GM21423 (cell line): ENCODE measurements at regions not wholly inside any gene's neighbourhood (a gene's known extent, or its start where the extent isn't known, plus 50 kb on each side); places are given as distances from the start of the nearest gene placed in this dataset.
"Not testable (repeated sequence)": the region's sequence is repeated elsewhere in the genome, so short reads cannot be mapped to it uniquely, and the experiment has no call there.

ENCODE experiments used
- ATAC-seq: cut with Tn5 transposase; IDR thresholded peaks from one replicate; pipeline ENCODE4 v1.9.1; 2021; ENCODE audit warnings: mild to moderate bottlenecking, moderate library complexity; ENCODE audit not compliant: unreplicated experiment

DNA sequence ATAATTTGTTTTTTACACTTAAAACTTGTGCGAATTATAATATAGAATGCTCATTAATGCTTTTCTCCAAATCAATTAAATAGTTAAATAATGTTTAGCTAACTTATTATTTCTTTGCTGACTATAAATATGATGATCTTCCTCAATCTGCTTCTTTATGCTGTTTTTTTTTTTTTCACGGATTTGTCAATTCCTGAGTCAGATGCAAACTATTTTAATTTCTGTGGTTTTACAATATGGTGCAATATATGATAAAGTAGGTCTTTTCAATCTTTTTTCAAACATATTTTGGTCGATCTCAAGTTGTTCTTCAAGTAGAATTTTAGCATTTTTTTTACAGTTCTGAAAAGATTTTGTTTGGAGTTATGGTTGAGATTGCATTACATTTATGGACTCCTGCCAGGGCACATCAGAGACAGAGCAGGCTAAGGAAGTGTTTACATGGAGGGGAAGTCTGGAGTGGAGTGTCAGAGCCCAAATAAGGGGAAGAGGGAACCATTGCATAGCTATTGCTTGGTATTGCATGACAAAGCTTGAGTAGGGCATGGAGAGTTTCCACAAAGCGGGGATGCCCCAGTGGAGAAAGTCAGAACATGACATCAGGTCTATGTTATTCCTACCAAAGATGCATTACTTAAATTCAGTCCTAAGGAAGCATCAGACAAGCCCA is 204.4 kb downstream of the OTUD1 start:
- ATAC-seq, result no peak

DNA sequence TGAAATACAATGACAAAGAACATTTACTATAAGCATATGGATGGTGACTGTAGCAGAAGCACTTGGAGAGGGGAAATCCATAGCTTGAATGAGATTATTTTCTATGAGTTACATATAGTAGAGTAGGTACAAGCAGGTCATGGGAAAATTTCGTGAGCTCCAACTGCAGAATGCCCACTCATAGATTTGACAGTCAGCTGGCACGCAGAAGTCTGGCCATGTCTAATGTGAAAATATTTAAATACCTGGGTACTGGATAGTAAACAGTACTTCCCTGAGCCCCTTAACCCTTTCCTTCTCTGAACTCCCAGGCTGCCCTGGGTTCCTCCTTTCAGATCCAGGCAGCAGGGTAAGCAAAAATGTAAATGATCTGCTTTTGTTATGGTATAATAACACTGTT is 209.7 kb downstream of the OTUD1 start:
- no peak for ATAC-seq

DNA sequence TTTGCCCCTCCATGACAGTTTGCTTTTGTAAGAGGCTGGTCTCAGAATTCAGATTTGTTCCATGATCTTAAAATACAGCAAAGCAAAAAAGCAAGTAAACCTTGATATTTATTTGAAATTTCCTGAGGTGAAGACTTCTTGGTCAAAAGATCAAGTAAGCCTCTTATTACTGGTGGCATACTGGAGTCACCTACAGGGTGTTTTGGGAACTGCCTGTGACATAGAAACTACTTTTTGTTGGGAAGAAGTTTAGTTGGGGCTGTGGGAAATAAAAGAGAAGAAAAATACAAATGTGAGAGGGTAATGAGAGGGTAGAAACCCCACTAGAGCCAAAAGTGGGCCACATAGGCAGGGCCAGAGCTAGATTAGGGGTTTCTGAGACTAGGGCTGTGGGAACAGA is 217.9 kb downstream of the OTUD1 start:
- ATAC-seq, result no peak

DNA sequence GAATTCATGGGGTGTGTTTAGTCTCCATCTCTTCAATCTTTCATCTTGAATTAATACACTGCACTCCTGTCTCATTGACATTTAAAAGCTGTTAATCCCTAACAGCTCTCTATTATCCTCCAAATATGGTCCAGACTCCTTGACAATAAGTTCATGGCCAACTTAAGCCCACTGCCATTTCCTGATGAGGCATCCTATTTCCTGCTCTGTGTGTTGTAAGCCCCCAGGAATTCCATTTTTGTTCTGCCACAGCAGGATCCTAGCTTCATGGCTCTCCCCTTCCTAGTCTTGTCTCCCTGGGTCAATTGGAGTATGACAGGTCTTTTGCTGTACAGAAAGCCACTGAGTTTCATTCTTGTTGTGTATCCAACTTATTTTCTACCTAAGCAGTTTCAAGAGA is 218.8 kb downstream of the OTUD1 start:
- no peak for ATAC-seq

DNA sequence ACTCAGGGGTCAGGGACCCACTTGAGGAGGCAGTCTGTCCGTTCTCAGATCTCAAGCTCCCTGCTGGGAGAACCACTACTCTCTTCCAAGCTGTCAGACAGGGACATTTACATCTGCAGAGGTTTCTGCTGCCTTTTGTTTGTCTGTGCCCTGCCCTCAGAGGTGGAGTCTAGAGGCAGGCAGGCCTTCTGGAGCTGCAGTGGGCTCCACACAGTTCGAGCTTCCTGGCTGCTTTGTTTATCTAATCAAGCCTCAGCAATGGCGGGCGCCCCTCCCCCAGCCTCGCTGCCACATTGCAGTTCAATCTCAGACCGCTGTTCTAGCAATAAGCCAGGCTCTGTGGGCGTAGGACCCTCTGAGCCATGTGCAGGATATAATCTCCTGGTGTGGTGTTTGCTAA is 233.0 kb downstream of the OTUD1 start:
- not testable (repeated sequence) for ATAC-seq

DNA sequence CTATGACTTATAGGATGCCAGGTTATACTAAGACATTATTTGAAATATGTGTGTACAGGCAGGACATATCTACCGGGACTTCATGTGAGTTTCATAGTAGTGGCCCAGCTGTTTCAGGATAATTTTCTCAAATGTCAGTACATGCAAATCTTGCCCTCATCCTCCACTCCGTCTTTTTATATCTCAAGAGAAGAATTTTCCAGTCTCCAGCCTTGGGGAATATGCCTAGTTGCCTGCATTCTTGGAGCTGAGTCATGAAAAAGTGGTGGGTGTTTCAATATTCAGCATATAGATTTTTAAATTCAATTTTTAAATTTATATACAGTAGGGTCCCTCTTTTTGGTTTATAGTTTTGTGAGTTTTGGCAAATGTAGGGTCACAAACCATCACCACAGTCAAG is 236.7 kb downstream of the OTUD1 start:
- no peak for ATAC-seq

DNA sequence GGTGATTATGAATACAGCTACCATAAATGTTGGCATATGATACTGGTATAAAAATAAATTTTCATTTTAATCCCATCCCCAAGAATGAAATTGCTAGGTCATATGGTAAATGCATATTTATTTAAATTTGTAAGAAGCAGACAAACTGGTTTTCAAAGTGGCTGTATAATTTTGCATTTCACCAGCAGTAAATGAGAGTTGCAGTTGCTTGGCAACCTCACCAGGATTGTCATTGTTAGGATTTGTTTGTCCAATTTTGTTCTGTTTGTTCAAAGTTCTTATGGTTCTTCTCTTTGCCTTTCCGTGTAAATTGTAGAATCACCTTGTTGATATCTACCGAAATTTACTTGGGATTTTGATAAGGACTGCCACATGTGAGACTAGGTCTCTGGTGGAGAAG is 237.4 kb downstream of the OTUD1 start:
- no peak for ATAC-seq

DNA sequence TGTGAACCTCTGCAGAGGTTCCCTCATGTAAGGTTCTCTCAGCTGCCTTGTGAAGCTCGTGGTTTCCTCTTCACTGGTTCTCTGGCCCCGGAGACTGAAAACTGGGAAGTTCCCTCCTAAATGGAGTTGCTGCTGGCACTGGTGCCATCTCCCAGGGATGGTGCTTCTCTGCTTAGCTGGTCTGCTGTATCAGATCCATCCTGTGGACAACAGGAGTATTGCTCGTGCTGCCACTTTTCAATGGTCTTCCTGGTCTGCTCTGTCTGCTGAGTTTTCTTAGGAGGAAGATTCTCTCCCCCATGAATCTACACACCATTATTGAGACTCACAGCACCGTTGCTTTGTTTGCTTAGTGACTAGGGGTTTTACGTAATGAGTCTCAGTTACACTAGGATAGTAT is 247.8 kb downstream of the OTUD1 start:
- ATAC-seq, result no peak

DNA sequence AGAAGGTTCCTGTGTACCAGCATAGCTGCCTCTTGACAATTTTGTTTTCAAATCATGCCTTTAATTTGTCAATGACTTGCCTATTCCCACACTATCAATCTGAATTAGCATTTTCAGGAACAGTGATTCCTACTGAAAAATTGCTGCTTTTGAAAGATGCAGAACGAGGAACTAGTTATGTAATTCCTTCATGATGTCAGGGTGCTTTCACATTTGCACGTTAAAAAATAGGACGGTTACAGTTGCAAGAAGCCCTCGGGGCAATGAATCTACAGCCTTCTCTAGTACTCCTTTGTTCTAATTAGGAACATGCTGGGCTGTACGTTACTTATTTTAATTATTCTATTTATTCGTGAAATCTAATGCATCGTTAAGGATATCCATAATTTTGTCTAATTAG is 253.9 kb downstream of the OTUD1 start:
- ATAC-seq, result no peak

DNA sequence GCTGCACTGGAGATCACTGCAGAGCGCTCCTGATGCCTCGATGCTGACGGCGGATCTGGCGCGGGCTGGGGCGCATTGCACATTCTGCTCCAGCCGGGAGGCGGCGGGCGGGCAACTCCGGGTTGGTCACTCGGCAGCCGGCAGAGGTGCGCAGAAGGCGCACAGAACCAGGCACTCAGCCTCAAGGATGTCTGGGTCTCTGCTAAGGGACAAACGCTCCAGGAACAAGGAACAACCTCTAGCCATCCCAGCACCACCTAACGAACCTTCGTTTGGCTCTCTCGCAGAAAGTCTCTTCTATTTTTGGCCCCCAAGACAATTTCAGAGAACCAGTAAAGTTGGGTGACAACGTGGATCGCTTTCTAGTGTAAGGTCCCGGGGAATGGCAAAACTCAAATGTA is 254.6 kb downstream of the OTUD1 start:
- no peak for ATAC-seq

DNA sequence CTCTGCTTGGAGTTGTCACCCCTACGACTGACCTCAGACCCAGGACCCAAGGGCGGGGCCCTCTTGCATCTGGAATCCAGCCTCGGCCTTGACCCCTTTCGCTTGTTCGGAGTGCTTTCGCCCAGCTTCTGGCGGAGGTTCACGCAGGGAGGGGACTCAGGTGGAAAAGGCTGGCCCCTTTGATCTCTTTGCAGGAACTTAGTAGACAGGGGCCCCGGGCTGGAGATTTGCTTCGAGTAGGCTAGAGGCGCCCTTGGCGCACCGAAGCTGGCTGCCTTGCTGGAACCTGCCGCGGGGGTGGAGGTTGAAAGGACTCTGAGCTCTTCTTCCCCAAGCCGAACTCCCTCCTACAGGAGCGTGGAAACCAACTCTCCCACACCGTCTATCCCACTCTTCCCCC is 255.1 kb downstream of the OTUD1 start:
- no peak for ATAC-seq

DNA sequence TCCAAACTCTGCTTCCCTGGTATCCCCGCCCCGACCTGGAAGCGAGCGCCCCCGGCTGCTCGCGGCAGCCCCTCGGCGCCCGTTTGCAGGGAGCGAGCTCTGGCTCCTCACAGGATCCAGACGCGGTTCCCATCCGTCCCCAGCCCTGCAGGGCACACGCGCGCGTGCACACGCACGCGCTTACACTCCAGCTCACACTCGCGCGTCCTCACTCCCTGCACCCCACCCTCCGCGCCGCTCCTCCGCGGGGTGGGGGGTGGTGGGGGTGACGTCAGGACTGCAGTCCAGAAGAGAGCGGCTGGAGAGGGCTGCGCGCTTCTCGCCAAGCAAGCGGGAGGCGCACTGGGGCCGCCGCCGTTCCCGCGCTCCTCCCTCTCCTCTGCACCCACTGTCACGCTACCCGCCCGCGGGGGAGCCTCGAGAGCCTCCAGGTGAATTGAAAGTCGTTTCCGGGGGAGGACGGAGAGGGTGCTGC is 255.6 kb downstream of the OTUD1 start:
- no peak for ATAC-seq

DNA sequence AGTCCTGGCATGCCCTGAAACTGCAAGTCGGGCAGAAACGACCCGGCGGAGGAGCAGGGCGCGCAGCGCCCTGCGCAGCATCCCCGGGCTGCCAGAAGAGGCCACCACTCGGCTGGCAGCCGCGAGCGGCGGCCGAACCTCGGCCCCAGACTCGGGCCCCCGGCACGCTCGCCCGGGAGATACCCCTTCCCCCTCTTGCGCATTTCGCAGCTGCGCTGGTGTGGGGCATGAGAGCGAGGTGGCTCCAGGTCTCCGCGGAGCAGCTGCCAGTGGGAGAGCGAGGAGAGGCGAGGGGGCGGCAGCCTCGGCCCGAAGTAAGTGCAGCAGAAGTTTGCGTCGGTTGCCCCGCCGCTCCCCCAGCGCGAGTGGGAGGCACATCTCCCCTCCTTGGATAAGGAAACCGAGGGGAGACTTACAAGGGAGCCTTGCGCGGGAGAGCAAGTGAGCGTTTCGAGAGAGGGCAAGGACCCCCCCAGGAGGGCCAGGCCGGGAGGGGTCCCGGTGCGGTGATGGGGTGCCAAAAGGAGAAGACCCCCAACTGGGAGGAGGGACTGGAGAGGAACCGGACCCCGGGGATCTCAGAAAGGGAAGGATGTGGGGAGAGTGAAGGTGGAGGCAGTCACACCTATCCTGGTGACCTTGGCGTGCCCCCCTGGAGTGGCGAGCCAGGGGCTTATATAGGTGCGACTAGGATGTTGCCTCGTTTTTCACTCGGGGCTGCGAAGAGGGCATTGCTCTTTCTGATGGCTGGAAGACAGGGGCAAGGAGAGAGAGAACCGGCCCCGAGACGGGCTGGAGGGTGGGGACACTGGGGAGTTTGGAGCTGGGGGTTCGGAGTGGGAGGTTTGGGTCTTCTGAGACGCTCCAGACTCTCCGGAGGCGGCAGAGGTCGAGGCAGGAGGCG is 256.3 kb downstream of the OTUD1 start:
- ATAC-seq, result no peak

DNA sequence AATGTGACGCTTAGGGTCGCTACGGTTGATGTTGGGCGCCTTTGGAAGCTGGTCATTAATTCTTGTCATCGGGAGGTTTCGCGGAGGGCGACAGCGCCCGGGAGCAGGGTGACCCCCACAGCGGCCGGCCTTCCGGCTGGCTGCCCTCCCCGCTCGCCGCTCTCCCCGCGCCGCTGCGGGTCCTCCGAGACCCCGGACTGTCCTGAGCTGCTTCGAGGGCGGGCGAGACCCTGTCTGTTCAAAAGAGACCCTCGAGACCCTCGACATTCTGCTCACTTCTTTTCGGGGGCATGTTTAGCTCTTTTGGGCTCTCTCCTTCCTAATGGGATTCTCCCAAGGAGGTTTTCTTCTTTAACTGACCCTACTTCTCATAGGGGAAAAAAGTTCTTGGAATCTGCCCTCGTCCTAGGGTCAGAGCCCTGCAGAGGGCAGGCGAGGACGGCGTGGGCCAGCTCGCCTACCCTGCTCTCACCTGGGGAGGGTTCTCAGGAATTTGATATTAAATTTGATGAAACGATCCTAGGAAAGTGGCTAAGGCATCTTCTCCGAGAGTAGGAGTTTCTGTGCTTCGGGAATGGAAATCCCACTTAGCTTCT is 257.0 kb downstream of the OTUD1 start:
- ATAC-seq, result no peak

DNA sequence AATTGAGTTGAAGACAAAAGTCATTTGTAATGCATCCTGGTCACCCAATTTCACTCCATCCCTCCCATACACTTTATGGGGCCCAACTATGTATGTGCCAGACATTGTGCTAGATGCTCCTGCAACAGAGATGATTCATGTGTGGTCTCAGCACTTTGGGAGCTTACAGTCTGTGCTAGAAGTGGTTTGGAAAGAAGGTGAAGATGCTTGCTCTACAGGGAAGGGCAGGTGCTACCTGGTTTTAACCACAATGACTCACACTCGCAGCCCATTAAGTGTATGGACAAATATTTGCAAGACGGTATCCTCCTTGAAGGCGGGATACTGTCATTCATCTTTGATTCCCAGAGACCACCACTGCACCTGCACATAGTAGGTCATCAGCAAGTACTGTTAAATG is 257.6 kb downstream of the OTUD1 start:
- no peak for ATAC-seq

DNA sequence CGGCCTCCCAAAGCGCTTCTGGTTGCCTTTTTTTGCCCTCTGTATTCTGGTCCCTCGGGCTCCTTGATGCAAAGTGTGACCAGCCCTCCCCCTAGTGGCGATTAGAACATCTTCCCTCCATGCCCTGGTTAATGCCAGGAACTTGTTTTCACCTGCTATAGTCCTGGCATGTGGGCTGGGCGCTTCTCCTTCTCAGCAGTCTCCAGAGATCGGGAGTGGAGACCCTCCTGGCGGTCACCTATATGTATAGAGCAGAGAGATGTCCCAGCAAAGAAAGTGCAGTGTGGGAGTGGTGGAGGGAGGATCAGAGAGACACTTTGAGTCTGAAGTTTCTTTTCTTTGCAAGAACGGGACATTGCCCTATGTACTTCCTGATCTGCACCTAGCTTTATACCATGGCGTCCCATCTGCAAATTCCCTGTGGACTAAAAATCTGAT is 264.1 kb downstream of the OTUD1 start:
- ATAC-seq, result peak; percentile 94

DNA sequence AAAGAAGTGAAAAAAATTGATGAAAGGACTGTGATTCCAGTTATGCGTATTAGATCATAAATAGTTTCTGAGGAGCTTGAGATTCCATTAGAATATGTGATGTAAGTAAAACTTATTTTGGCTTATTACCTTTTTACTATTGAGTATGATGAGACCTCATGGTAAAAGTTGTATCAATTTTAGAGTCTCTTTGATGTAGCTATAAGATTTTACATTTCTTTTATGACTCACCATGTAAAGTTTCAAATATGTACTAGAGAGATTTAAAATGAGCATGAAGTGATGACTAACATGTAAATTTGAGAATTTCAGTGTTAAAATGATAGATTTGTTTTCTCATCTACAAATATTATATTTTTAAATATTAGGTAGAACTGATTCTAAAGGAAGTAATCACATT is 276.5 kb downstream of the OTUD1 start:
- ATAC-seq, result no peak

DNA sequence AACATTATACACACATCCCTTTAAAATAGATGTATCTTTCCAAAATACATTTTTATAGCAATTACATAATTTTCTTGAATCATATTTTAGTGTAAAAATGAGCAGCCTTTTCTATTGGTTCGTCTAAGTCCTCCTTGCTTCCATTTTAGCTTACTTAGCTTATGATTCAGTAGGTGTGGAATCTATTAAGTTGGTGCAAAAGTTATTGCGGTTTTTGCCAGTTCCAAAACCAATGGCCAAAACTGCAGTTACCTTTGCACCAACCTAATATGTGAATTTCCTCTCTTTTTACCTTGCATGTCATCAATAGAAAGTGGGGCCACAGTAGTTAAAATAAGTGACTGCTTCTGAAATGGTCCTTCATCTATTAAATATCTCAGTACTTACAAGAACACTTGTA is 279.0 kb downstream of the OTUD1 start:
- no peak for ATAC-seq

DNA sequence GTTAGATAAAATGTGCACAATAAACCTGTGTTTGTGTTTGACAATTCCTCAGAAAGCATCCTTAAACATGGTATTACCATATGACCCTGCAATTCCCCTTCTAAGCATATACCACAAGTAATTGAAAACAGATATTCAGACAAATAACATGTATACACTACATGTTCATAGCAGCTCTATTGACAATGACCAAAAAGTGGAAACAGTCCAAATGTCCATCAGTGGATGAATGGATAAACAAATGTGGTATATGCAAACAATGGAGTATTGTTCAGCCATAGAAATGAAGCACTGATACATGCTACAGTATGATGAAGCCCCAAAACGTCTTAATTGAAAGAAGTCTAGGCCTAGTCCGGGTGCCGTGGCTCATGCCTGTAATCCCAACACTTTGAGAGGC is 280.1 kb downstream of the OTUD1 start:
- no peak for ATAC-seq

DNA sequence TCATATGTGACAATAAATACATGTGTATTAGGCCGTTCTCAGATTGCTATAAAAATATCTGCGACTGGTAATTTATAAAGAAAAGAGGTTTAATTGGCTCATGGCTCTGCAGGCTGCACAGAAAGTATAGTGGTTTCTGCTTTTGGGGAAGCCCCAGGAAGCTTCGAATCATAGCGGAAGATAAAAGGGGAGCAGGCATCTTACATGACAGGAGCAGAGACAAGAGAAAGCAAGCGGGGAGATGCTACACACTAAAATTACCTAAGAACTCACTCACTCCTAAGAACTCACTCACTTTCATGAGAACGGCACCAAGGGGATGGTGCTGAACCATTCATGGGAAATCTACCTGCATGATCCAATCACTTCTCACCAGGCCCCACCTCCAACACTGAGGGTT is 284.9 kb downstream of the OTUD1 start:
- no peak for ATAC-seq

DNA sequence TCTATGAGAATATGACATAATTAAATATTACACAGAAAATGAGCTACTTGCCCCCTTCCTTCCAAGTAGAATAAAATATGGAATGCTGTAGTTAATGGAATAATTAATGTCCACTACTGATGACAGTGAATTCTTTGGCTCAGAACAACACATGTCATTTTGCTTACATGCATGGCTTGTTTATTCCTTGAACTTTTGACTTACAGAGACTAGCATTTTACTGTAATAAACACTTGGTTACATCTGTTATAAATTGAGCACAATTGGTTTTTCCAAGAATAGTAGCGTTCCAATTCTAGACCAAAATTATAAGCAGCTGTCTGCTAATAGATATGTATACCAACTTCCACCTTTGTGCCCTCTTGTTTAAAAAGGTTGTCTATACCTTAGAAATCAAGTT is 286.7 kb downstream of the OTUD1 start:
- no peak for ATAC-seq

DNA sequence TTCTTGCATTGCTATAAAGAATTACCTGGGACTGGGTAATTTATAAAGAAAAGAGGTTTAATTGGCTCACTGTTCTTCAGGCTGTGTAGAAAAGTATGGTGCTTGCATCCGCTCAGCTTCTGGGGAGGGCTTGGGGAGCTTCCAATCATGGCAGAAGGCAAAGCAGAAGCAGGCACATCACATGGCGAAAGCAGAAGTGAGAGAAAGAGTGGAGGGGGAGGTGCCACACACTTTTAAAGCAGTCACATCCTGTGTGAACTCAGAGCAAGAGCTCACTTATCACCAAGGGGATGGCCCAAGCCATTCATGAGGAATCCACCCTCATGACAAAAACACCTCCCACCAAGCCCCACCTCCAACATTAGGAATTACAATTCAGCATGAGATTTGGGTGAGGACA is 303.5 kb downstream of the OTUD1 start:
- ATAC-seq, result peak; percentile 96
